Gastrocnemius medialis (tissue), 4 donors: ENCODE measurements at regions not wholly inside any gene's neighbourhood (a gene's known extent, or its start where the extent isn't known, plus 50 kb on each side); places are given as distances from the start of the nearest gene placed in this dataset.

Source experiments
- CTCF ChIP-seq, 5 experiments: fragments of 450-650 bp in 3 of 5; fragments of 200-600 bp in 2 of 5; sonication (generic) in 2 of 5; IDR thresholded peaks in 4 of 5; conservative IDR thresholded peaks in 1 of 5; 1 replicate in 4 of 5; 2 replicates in 1 of 5; pipeline ENCODE4 v1.5.1; 2016 to 2019; ENCODE audit warnings: antibody characterized with exemption in 5 of 5, mild to moderate bottlenecking in 3 of 5, moderate library complexity in 3 of 5
- POLR2A ChIP-seq, 2 donors: fragments of 450-650 bp; IDR thresholded peaks; one replicate each; pipeline ENCODE4 v1.6.1; 2017; ENCODE audit warnings: antibody characterized with exemption in 2 of 2, mild to moderate bottlenecking in 2 of 2, moderate library complexity in 2 of 2

GRCh38 chr5:71977311-71977710, 130.0 kb upstream of the MAP1B start:
- TF ChIP-seq POLR2A (IDR thresholded peaks at IDR 0.05) (no peak), CTCF (IDR thresholded peaks at IDR 0.05 in 4 of 5, conservative IDR thresholded peaks at IDR 0.05 in 1 of 5) (no peak)
